DND-41 (cell line): ENCODE measurements at regions not wholly inside any gene's neighbourhood (a gene's known extent, or its start where the extent isn't known, plus 50 kb on each side); places are given as distances from the start of the nearest gene placed in this dataset.

ENCODE experiments used
- ATAC-seq: fragments of 200-7000 bp; cut with Tn5 transposase; 3 replicates; pipeline ENCODE4 v1.9.1; 2021; ENCODE audit warnings: low read depth; ENCODE audit not compliant: insufficient read depth
- DNase-seq: peaks from one replicate; pipeline ENCODE4 v3.0.0-alpha.2; 2020
- H2AFZ ChIP-seq: 2 replicates; pipeline ENCODE4 v1.6.0; 2012; ENCODE audit warnings: low read depth, low read length
- H3K27ac ChIP-seq: 2 replicates; pipeline ENCODE4 v1.5.1; 2012; ENCODE audit warnings: low read length, inconsistent platforms
- H3K27me3 ChIP-seq: fragments of 200-600 bp; sonication (generic); 2 replicates; pipeline ENCODE4 v1.6.0; 2012; ENCODE audit warnings: low read length, mild to moderate bottlenecking, inconsistent platforms; ENCODE audit not compliant: insufficient read depth, poor library complexity
- H3K36me3 ChIP-seq: 2 replicates; pipeline ENCODE4 v1.5.1; 2012; ENCODE audit warnings: low read length, inconsistent platforms; ENCODE audit not compliant: insufficient read depth
- H3K4me1 ChIP-seq: 2 replicates; pipeline ENCODE4 v1.5.1; 2012; ENCODE audit warnings: mild to moderate bottlenecking, low read length; ENCODE audit not compliant: insufficient read depth
- H3K4me2 ChIP-seq: 2 replicates; pipeline ENCODE4 v1.6.0; 2012; ENCODE audit warnings: mild to moderate bottlenecking, moderate library complexity, low read length, inconsistent platforms; ENCODE audit not compliant: insufficient read depth
- H3K4me3 ChIP-seq, 2 experiments: fragments of 200-600 bp in 1 of 2; shearing (Covaris generic) in 1 of 2; 2 replicates each; pipeline ENCODE4 v1.5.1; 2012 to 2016; ENCODE audit warnings: inconsistent platforms in 2 of 2, low read length in 2 of 2, mild to moderate bottlenecking in 2 of 2, low read depth in 1 of 2, moderate library complexity in 1 of 2
- H3K79me2 ChIP-seq: 2 replicates; pipeline ENCODE4 v1.6.0; 2012; ENCODE audit warnings: low read length, inconsistent platforms; ENCODE audit not compliant: insufficient read depth
- H3K9ac ChIP-seq: 2 replicates; pipeline ENCODE4 v1.6.0; 2012; ENCODE audit warnings: low read depth, mild to moderate bottlenecking, inconsistent platforms, low read length, moderate library complexity
- H3K9me3 ChIP-seq: 2 replicates; pipeline ENCODE4 v1.5.1; 2012; ENCODE audit warnings: low read length, moderate library complexity, mild to moderate bottlenecking, inconsistent platforms; ENCODE audit not compliant: insufficient read depth, severe bottlenecking
- H4K20me1 ChIP-seq: 2 replicates; pipeline ENCODE4 v1.6.0; 2012; ENCODE audit warnings: low read length; ENCODE audit not compliant: insufficient read depth
- CTCF ChIP-seq: IDR thresholded peaks from 2 replicates; pipeline ENCODE4 v1.5.1; 2012; ENCODE audit warnings: borderline replicate concordance, low read length, moderate library complexity, mild to moderate bottlenecking; ENCODE audit not compliant: poor library complexity, severe bottlenecking; ENCODE audit errors: extremely low read depth
- EZH2 ChIP-seq: IDR thresholded peaks from 3 replicates; pipeline ENCODE4 v1.6.1; 2012; ENCODE audit warnings: borderline replicate concordance, low read depth, mild to moderate bottlenecking, moderate library complexity, low read length, inconsistent platforms; ENCODE audit not compliant: severe bottlenecking

DNA sequence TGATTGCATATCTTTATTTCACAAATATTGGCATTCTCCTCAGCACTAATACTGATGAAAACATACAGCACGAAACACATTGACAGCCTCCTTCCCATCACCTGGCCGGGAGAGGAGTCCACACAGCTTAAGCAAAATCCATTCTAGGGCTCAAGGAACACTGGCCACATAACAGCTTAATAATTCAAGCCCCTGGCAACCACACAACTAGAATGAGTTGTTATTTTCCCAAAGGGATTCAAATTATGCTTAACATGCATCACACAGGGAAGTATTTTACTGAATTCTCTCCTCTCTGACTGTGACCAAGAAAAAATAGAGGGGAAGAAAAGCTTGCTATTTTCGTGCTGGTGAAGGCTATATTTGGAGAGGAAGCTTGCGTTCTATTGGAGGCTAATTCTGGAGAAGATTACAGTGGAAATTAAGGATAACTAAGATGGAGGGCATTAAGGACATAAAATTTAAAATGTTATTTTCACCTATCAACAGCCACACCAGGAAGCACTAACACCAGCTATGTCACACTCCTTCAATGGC is 198.5 kb downstream of the ADGRG6 start:
- no peak overlapping the region for H3K9ac ChIP-seq
- DNase-seq (no peak), ATAC-seq (no peak)
- no peak overlapping the region for H3K27ac ChIP-seq
- no peak for TF ChIP-seq CTCF
- TF ChIP-seq EZH2: no peak
- no peak overlapping the region for H2AFZ ChIP-seq
- H3K36me3 ChIP-seq: no peaks in the 10 kb centered on the region
- no peaks in the 10 kb centered on the region for H3K4me1 ChIP-seq
- no peak overlapping the region for H3K4me2 ChIP-seq
- H3K4me3 ChIP-seq: no peak overlapping the region
- H3K27me3 ChIP-seq: no peaks in the 10 kb centered on the region
- H3K9me3 ChIP-seq: no peaks in the 10 kb centered on the region
- H3K79me2 ChIP-seq: no peaks in the 10 kb centered on the region
- no peaks in the 10 kb centered on the region for H4K20me1 ChIP-seq

GRCh38 chr6:142501795-142502194 is 200.0 kb downstream of the ADGRG6 start:
- Histone ChIP-seq H4K20me1 (no peaks in the 10 kb centered on the region), H2AFZ (no peak overlapping the region), H3K4me2 (no peak overlapping the region), H3K27ac (no peak overlapping the region), H3K36me3 (no peaks in the 10 kb centered on the region), H3K27me3 (no peaks in the 10 kb centered on the region), H3K79me2 (no peaks in the 10 kb centered on the region), H3K4me1 (no peaks in the 10 kb centered on the region), H3K9ac (no peak overlapping the region), H3K4me3 (no peak overlapping the region), H3K9me3 (no peaks in the 10 kb centered on the region)
- TF ChIP-seq CTCF (no peak), EZH2 (no peak)
- DNase-seq (no peak), ATAC-seq (no peak)

DNA sequence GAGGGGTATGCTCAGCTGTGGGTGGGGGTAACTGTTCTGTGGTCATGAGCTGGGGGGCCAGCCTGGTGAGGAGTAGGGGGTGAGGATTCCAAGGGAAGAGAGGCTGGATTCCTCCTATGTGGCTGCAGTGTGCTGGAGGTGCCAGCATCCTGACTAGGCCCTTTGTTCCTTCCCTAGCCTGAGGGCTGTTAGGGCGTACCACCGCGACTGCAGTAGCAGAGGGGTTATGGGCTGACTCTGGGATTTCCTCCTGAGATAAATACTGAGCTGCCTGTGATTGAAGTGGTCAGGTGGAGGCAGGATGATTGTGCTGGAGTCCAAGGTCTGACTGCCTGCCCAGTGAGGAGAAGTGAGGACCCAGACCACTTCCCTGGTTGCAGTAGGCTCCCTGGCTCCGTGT is 205.3 kb downstream of the ADGRG6 start:
- Histone ChIP-seq H3K27ac (no peak overlapping the region), H3K4me1 (no peaks in the 10 kb centered on the region), H3K36me3 (no peaks in the 10 kb centered on the region), H3K9ac (no peak overlapping the region), H3K27me3 (no peaks in the 10 kb centered on the region), H2AFZ (no peak overlapping the region), H4K20me1 (no peaks in the 10 kb centered on the region), H3K9me3 (no peaks in the 10 kb centered on the region), H3K79me2 (no peaks in the 10 kb centered on the region), H3K4me2 (no peak overlapping the region), H3K4me3 (no peak overlapping the region)
- no peak for TF ChIP-seq EZH2
- no peak for TF ChIP-seq CTCF
- no peak for DNase-seq
- ATAC-seq: no peak

DNA sequence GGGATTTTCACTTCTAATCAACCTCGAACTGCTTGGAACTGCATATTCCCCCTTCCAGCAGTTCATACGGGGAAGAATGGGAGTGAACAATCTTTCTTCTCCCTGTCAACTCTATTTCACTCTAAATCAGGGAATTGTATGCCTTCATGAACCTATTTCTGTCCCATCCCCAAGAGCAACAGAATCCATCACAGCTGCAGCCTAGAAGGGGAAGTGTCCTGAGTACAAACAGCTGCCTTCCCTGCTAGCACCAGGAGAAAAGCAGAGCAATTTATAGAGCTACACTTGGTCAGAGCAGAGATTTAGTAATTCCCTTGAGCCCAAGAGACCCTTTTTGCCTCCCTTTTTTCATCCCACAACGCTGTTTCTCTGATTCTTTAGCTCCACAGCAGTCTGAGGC is 208.4 kb downstream of the ADGRG6 start:
- no peak overlapping the region for H3K27ac ChIP-seq
- H3K9ac ChIP-seq: no peak overlapping the region
- H3K4me3 ChIP-seq: no peak overlapping the region
- ATAC-seq: no peak
- no peak overlapping the region for H2AFZ ChIP-seq
- H3K27me3 ChIP-seq: no peaks in the 10 kb centered on the region
- no peaks in the 10 kb centered on the region for H3K79me2 ChIP-seq
- TF ChIP-seq CTCF (no peak), EZH2 (no peak)
- H4K20me1 ChIP-seq: no peaks in the 10 kb centered on the region
- no peak overlapping the region for H3K4me2 ChIP-seq
- DNase-seq: no peak
- no peaks in the 10 kb centered on the region for H3K4me1 ChIP-seq
- no peaks in the 10 kb centered on the region for H3K36me3 ChIP-seq
- no peaks in the 10 kb centered on the region for H3K9me3 ChIP-seq
